ENCODE measurements at regions not wholly inside any gene's neighbourhood (a gene's known extent, or its start where the extent isn't known, plus 50 kb on each side); places are given as distances from the start of the nearest gene placed in this dataset.

GRCh38 chr14:100638211-100638855 is 51.1 kb upstream of the BEGAIN start:
- intact Hi-C loops (cut with DNase I), result no loop called here
- ATAC-seq (no peak), DNase-seq (ENCODE audit: missing footprints) (no peak)

GRCh38 chr14:100639280-100639679 is 52.1 kb upstream of the BEGAIN start:
- intact Hi-C loops (cut with DNase I), result no loop called here
- DNase-seq (ENCODE audit: missing footprints), result no peak
- ATAC-seq, result no peak

GRCh38 chr14:100640471-100641273 is 53.5 kb upstream of the BEGAIN start:
- intact Hi-C loops (cut with DNase I), result no loop called here
- ATAC-seq, result no peak

GRCh38 chr14:100641274-100641860 is 54.1 kb upstream of the BEGAIN start:
- ATAC-seq (no peak), DNase-seq (ENCODE audit: missing footprints) (no peak)
- intact Hi-C loops (cut with DNase I), result no loop called here

More at GRCh38 chr14:100640471-100641273, 53.5 kb upstream of the BEGAIN start:
- no peak for DNase-seq (ENCODE audit: missing footprints)

GRCh38 chr14:100643426-100643825 is 56.2 kb upstream of the BEGAIN start:
- intact Hi-C loops (cut with DNase I), result no loop called here
- DNase-seq (ENCODE audit: missing footprints), result no peak
- ATAC-seq, result no peak

DNA sequence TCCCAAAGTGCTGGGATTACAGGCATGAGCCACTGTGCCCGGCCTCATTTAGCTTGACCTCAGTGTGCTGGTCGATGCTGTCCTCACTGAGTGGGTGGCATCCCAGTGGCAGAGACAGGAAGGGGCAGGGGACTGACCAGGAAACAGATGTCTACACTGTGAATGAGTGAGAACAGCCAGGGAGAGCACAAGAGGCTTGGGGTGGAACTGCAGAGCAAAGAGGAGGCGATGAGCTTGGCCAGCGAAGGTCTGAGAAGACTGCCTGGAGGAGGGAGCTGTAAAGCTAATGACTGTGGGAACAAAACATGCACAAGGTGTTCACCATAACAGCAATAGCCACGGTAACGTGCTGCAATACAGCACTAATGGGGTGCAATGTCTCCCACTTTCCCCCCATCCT is 57.2 kb upstream of the BEGAIN start:
- intact Hi-C loops (cut with DNase I), result loop anchor here (2.0 kb wide), 1 partner anchor 260 kb away; no protein-coding TSS in a partner anchor
- ATAC-seq (no peak), DNase-seq (ENCODE audit: missing footprints) (no peak)

DNA sequence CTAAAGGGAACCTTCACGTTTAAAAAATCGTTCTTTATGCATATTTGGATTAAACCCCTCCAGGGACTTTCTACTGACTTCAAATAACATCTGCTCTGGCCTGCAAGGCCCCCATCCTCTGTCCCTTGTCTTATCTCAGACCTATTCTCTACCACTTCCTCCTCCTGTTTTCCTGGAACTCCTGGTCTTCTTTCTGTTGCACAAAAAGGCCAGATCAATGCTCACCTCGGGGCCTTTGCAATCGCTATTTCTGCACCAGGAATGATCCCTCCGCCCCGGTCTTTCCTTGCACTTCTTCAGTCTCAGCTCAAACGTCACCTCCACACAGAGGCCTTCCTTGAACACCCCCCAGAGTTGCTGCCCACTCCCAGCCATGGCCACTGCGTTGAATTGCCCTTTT is 57.6 kb upstream of the BEGAIN start:
- ATAC-seq (no peak), DNase-seq (ENCODE audit: missing footprints) (no peak)
- intact Hi-C loops (cut with DNase I), result loop anchor here (2.0 kb wide), 1 partner anchor 260 kb away; no protein-coding TSS in a partner anchor

- intact Hi-C loops (cut with DNase I), result loop anchor here (2.0 kb wide), 1 partner anchor 261 kb away; no protein-coding TSS in a partner anchor
- DNase-seq (ENCODE audit: missing footprints) (peak; percentile 89), ATAC-seq (peak; percentile 85)
These were observed 58.2 kb upstream of the BEGAIN start for GRCh38 chr14:100645196-100645981.

- DNase-seq (ENCODE audit: missing footprints) (no peak), ATAC-seq (no peak)
- intact Hi-C loops (cut with DNase I), result loop anchor here (2.0 kb wide), 1 partner anchor 261 kb away; no protein-coding TSS in a partner anchor
These were observed 58.7 kb upstream of the BEGAIN start for GRCh38 chr14:100645982-100646314.

GRCh38 chr14:100648474-100649172 is 61.4 kb upstream of the BEGAIN start:
- ATAC-seq, result no peak
- intact Hi-C loops (cut with DNase I), result no loop called here
- DNase-seq (ENCODE audit: missing footprints), result no peak

DNA sequence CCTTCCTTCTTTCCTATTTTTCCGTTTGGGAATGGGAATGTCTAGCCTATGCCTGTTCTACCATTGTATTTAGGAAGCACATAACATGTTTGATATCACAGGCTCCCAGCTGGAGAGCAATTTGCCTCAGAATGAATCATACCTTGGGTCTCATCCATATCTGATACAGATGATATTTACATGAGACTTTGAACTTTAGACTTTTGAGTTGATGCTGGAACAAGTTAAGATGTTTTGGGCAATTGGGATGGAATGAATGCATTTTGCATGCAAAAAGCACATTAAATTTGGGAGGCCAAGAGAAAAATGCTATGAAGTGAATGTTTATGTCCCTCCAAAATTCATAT is 61.9 kb upstream of the BEGAIN start:
- intact Hi-C loops (cut with DNase I), result no loop called here
- ATAC-seq, result no peak

GRCh38 chr14:100651999-100652508 is 64.8 kb upstream of the BEGAIN start:
- DNase-seq (ENCODE audit: missing footprints) (peak; percentile 9), ATAC-seq (no peak)
- intact Hi-C loops (cut with DNase I), result loop anchor here (5.0 kb wide), 1 partner anchor 210 kb away; no protein-coding TSS in a partner anchor

More for the DNA sequence above, 61.9 kb upstream of the BEGAIN start:
- no peak for DNase-seq (ENCODE audit: missing footprints)

DNA sequence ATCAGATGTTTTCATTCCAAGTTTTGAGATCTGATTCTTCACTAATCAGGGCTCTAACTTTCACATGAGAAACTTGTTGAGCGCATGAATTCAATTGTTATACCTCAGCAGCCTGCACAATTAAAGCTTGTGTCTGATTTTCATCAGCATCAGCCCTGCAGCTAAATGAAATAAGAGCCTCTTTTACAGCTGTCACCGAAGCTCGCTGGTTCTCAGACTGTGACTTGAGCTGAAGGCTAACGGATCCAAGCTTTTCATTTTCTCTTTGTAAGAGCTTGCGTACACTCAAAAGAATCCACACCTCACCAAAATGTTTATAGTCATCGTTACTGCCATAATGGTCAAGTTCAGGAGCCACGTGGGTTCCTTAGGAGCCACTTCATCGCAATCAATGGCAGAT is 65.5 kb upstream of the BEGAIN start:
- intact Hi-C loops (cut with DNase I), result loop anchor here (5.0 kb wide), 1 partner anchor 210 kb away; no protein-coding TSS in a partner anchor
- DNase-seq (ENCODE audit: missing footprints) (peak; percentile 5), ATAC-seq (no peak)

DNA sequence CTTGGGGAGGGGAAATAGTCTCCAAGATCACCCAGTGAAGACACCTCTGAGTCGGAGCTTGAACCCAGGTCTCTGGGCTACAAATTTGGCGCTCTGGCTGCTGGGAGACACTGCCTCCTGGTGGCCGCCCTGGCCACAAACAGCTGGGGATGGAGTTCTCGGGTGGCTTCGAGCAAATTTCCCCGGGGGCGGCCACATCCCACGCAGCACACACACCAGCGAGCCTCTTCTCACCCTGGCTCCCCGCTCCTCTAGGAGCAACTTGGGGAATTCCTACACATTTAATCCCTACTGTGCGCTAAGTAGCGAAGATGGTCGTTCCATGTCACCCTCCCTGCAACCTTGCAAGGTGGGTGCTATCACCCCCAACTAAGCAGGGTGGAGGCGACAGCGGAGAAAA is 66.2 kb upstream of the BEGAIN start:
- intact Hi-C loops (cut with DNase I), result loop anchor here (5.0 kb wide), 1 partner anchor 211 kb away; no protein-coding TSS in a partner anchor
- ATAC-seq (no peak), DNase-seq (ENCODE audit: missing footprints) (peak; percentile 43)

GRCh38 chr14:100654025-100654813 is 67.0 kb upstream of the BEGAIN start:
- DNase-seq (ENCODE audit: missing footprints), result peak; percentile 47
- intact Hi-C loops (cut with DNase I), result loop anchor here (5.0 kb wide), 1 partner anchor 212 kb away; no protein-coding TSS in a partner anchor

GRCh38 chr14:100654814-100655740 is 67.9 kb upstream of the BEGAIN start:
- no peak for ATAC-seq
- peak; percentile 50 for DNase-seq (ENCODE audit: missing footprints)
- intact Hi-C loops (cut with DNase I), result loop anchor here (5.0 kb wide), 1 partner anchor 213 kb away; no protein-coding TSS in a partner anchor

More at GRCh38 chr14:100654025-100654813, 67.0 kb upstream of the BEGAIN start:
- no peak for ATAC-seq

Data from Right ventricle myocardium inferior (tissue), 1 donor.